ENCODE measurements at regions not wholly inside any gene's neighbourhood (a gene's known extent, or its start where the extent isn't known, plus 50 kb on each side); places are given as distances from the start of the nearest gene placed in this dataset.
A peak's percentile ranks its signal among the peaks of the same experiment; 100 is the strongest.

- 37 to 38% methylated on average over 2 of the region's 2 CpGs for WGBS, 2 donors
- no peak for FAIRE-seq
- H3K4me1 ChIP-seq = peaks cover 13 to 19% (median 17%) of the 10 kb centered on the region in 3 donors
- H3K27me3 ChIP-seq = no peaks in the 10 kb centered on the region
- H3K9me3 ChIP-seq = no peaks in the 10 kb centered on the region
- intact Hi-C loops (cut with DNase I) = no loop called here
- no peak for TF ChIP-seq CTCF (IDR thresholded peaks at IDR 0.05)
- H3K4me3 ChIP-seq = no peak overlapping the region
- no peaks in the 10 kb centered on the region for H3K36me3 ChIP-seq
- DNase-seq = peak in 3 of 6 donors; percentile 26 to 49 (median 42)
- ATAC-seq = peak; percentile 82 to 90 (median 88)
- no peak overlapping the region for H3K27ac ChIP-seq
Measured at GRCh38 chr2:150101947-150102346, 385.5 kb downstream of the RND3 start.

- Histone ChIP-seq H3K27me3 (no peaks in the 10 kb centered on the region), H3K4me1 (peaks cover 13 to 19% (median 17%) of the 10 kb centered on the region in 3 donors), H3K4me3 (no peak overlapping the region), H3K27ac (no peak overlapping the region), H3K9me3 (no peaks in the 10 kb centered on the region), H3K36me3 (no peaks in the 10 kb centered on the region)
- TF ChIP-seq CTCF (IDR thresholded peaks at IDR 0.05) = no peak
- no peak for FAIRE-seq
- no peak for DNase-seq
- intact Hi-C loops (cut with DNase I) = no loop called here
- no peak for ATAC-seq
Measured at GRCh38 chr2:150100834-150101233, 386.6 kb downstream of the RND3 start.

DNA sequence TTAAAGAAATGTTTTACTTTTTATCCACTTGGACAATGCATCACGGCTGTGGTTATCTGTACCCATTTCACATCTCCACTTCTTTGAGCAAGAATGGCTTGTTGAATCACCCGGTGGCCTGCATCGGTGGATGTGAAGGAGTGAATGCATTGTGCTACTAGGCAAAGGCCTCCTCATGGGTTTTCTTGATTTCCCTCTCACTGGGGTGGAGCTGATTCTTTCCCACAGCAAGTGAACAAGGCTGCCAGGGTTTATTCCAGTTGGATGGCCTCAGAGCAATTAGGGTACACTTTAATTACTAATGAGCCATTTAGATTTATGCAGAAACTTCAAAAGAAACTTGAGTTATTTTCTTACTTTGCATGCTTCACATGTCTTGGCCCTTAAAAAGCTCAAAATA, 387.1 kb downstream of the RND3 start:
- 98% methylated on average over 3 of the region's 3 CpGs for WGBS, 2 donors
- Histone ChIP-seq H3K36me3 (no peaks in the 10 kb centered on the region), H3K27ac (no peak overlapping the region), H3K9me3 (no peaks in the 10 kb centered on the region), H3K4me3 (no peak overlapping the region), H3K27me3 (no peaks in the 10 kb centered on the region), H3K4me1 (peaks cover 15 to 19% (median 18%) of the 10 kb centered on the region in 3 donors)
- DNase-seq (no peak), FAIRE-seq (no peak), ATAC-seq (no peak)
- intact Hi-C loops (cut with DNase I) = no loop called here
- no peak for TF ChIP-seq CTCF (IDR thresholded peaks at IDR 0.05)

GRCh38 chr2:150099805-150100204, 387.7 kb downstream of the RND3 start:
- peaks cover 19 to 23% (median 21%) of the 10 kb centered on the region in 3 donors for H3K4me1 ChIP-seq
- ATAC-seq (no peak), DNase-seq (no peak), FAIRE-seq (no peak)
- no peak for TF ChIP-seq CTCF (IDR thresholded peaks at IDR 0.05)
- no peaks in the 10 kb centered on the region for H3K36me3 ChIP-seq
- no peak overlapping the region for H3K4me3 ChIP-seq
- H3K27ac ChIP-seq = no peak overlapping the region
- no peaks in the 10 kb centered on the region for H3K27me3 ChIP-seq
- intact Hi-C loops (cut with DNase I) = no loop called here
- H3K9me3 ChIP-seq = no peaks in the 10 kb centered on the region

GRCh38 chr2:150097901-150098531, 389.5 kb downstream of the RND3 start:
- no peak for TF ChIP-seq CTCF (IDR thresholded peaks at IDR 0.05)
- intact Hi-C loops (cut with DNase I) = no loop called here
- Histone ChIP-seq H3K36me3 (no peaks in the 10 kb centered on the region), H3K4me3 (no peak overlapping the region), H3K9me3 (no peaks in the 10 kb centered on the region), H3K27ac (peak overlapping the region in 2 of 4 donors; percentile 20 to 41), H3K4me1 (peaks cover 19 to 25% (median 23%) of the 10 kb centered on the region in 3 donors), H3K27me3 (no peaks in the 10 kb centered on the region)
- ATAC-seq (peak; percentile 25 to 68 (median 46)), DNase-seq (no peak), FAIRE-seq (no peak)
- 11 to 13% methylated on average over 1 of the region's 1 CpG for WGBS, 2 donors
